HG03354 (cell line): ENCODE measurements at regions not wholly inside any gene's neighbourhood (a gene's known extent, or its start where the extent isn't known, plus 50 kb on each side); places are given as distances from the start of the nearest gene placed in this dataset.
"Not testable (repeated sequence)": the region's sequence is repeated elsewhere in the genome, so short reads cannot be mapped to it uniquely, and the experiment has no call there.

ENCODE experiments used
- ATAC-seq: cut with Tn5 transposase; IDR thresholded peaks from one replicate; pipeline ENCODE4 v1.9.1; 2021; ENCODE audit warnings: mild to moderate bottlenecking; ENCODE audit not compliant: unreplicated experiment, poor library complexity, severe bottlenecking

GRCh38 chrX:96481831-96482230, 202.8 kb upstream of the DIAPH2 start:
- ATAC-seq = no peak

- no peak for ATAC-seq
Observed at GRCh38 chrX:96483647-96484160, 200.9 kb upstream of the DIAPH2 start.

GRCh38 chrX:96486687-96487086, 198.0 kb upstream of the DIAPH2 start:
- not testable (repeated sequence) for ATAC-seq

GRCh38 chrX:96502507-96502906, 182.1 kb upstream of the DIAPH2 start:
- no peak for ATAC-seq

GRCh38 chrX:96529386-96529785, 155.3 kb upstream of the DIAPH2 start:
- not testable (repeated sequence) for ATAC-seq

- ATAC-seq = no peak
Observed at GRCh38 chrX:96538104-96538725, 146.4 kb upstream of the DIAPH2 start.

GRCh38 chrX:96540111-96540631, 144.5 kb upstream of the DIAPH2 start:
- ATAC-seq = no peak

GRCh38 chrX:96546281-96546680, 138.4 kb upstream of the DIAPH2 start:
- ATAC-seq = not testable (repeated sequence)

GRCh38 chrX:96551322-96551872, 133.2 kb upstream of the DIAPH2 start:
- no peak for ATAC-seq

- ATAC-seq = no peak
Observed at GRCh38 chrX:96556886-96557285, 127.8 kb upstream of the DIAPH2 start.

GRCh38 chrX:96561129-96561528, 123.5 kb upstream of the DIAPH2 start:
- not testable (repeated sequence) for ATAC-seq

GRCh38 chrX:96563646-96564045, 121.0 kb upstream of the DIAPH2 start:
- ATAC-seq = no peak

- no peak for ATAC-seq
Observed at GRCh38 chrX:96564595-96564994, 120.0 kb upstream of the DIAPH2 start.

- ATAC-seq = no peak
Observed at GRCh38 chrX:96566878-96567277, 117.8 kb upstream of the DIAPH2 start.

- no peak for ATAC-seq
Observed at GRCh38 chrX:96568071-96568470, 116.6 kb upstream of the DIAPH2 start.

GRCh38 chrX:96569034-96569433, 115.6 kb upstream of the DIAPH2 start:
- ATAC-seq = no peak

- no peak for ATAC-seq
Observed at GRCh38 chrX:96575011-96575410, 109.6 kb upstream of the DIAPH2 start.

GRCh38 chrX:96576368-96576767, 108.3 kb upstream of the DIAPH2 start:
- ATAC-seq = no peak

- ATAC-seq = no peak
Observed at GRCh38 chrX:96578781-96579180, 105.9 kb upstream of the DIAPH2 start.

GRCh38 chrX:96579252-96579651, 105.4 kb upstream of the DIAPH2 start:
- ATAC-seq = no peak

- no peak for ATAC-seq
Observed at GRCh38 chrX:96590403-96590802, 94.2 kb upstream of the DIAPH2 start.
